Pancreas (tissue), 10 donors: ENCODE measurements at regions not wholly inside any gene's neighbourhood (a gene's known extent, or its start where the extent isn't known, plus 50 kb on each side); places are given as distances from the start of the nearest gene placed in this dataset.
A peak's percentile ranks its signal among the peaks of the same experiment; 100 is the strongest.

Experiments used
- ATAC-seq, 4 donors: fragments of 200-7000 bp; cut with Tn5 transposase; one replicate each; pipeline versions ENCODE4 v1.8.0 to v1.9.1; 2020; ENCODE audit warnings: mild to moderate bottlenecking in 4 of 4, moderate library complexity in 4 of 4
- DNase-seq, 6 donors: peaks; one replicate each; pipeline ENCODE4 v3.0.0-alpha.2; 2020
- FAIRE-seq: peaks from 2 replicates; lab custom pipeline; 2012; peaks lifted over from hg19 to GRCh38; lab: Jason Lieb, UNC
- H3K27ac ChIP-seq, 4 donors: fragments of 200-600 bp; sonication (generic); 1 replicate in 3 of 4; 2 replicates in 1 of 4; pipeline versions ENCODE4 v1.5.0 to v1.8.0; 2020
- H3K27me3 ChIP-seq, 4 donors: fragments of 200-600 bp; one replicate each; pipeline ENCODE4 v1.8.0; 2021
- H3K36me3 ChIP-seq, 3 donors: fragments of 200-600 bp; sonication (generic) in 1 of 3; one replicate each; pipeline versions ENCODE4 v1.5.0 to v1.8.0; 2020 to 2021
- H3K4me1 ChIP-seq, 3 donors: fragments of 200-600 bp; one replicate each; pipeline ENCODE4 v1.8.0; 2021
- H3K4me3 ChIP-seq, 4 donors: fragments of 200-600 bp; sonication (generic) in 2 of 4; one replicate each; pipeline versions ENCODE4 v1.5.0 to v1.8.0; 2020 to 2021
- H3K9me3 ChIP-seq, 4 donors: fragments of 200-600 bp; one replicate each; pipeline ENCODE4 v1.8.0; 2021
- WGBS, 2 donors: extraction: QIAGEN DNeasy Blood & Tissue Kit; methylation state at CpG; one replicate each; pipeline ENCODE4 v1.1.7; 2013; 5-methylcytosine and 5-hydroxymethylcytosine counted together
- intact Hi-C, 3 donors: fragments of 100-400 bp; cut with DNase I; formaldehyde crosslinking; loops; one replicate each; pipeline versions ENCODE4 v1.11.1 to v1.14.2; 2022
- TF ChIP-seq, protein P1 (sequence below), 4 donors: fragments of 200-600 bp; sonication (generic) in 3 of 4; IDR thresholded peaks; one replicate each; pipeline versions ENCODE4 v1.5.0 to v1.8.0; 2021; ENCODE audit warnings: antibody characterized with exemption in 4 of 4
- donor health status: healthy with polysubstance abuse.
- donor health status: DM: no; HTN: no; CAD: no; lungs with moderate emphysema.
- donor health status: DM: no; HTN: no; CAD: no.
- donor health status: control.
- donor health status: control.
- donor health status: Bipolar disorder and iron deficiency.
- donor health status: DM: yes; HTN: yes; CAD: no.
- donor health status: DM: no; HTN: no; CAD: no.
- donor health status: DM: no; HTN: no; CAD: no.
- donor health status: DM: yes; HTN: yes; CAD: no.

DNA sequence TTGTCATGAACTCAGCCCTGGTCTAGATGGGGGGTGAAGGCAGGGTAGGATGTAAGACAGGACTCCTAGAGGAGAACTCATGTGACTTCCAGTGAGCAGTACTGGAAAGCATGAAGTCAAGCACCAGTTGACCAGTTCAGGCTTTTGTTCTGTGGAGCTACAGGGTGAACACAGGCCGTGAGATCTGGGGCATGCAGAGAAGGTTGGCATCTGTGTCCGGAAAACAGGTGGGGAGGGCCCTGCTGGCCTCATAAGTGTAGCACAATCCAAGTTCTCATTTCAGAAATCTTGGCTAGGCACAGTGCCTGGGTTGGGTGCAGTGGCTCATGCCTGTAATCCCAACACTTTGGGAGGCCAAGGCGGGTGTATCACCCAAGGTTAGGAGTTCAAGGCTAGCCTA is 50.9 kb upstream of the SPATS2L start:
- WGBS, 2 donors: 49 to 51% methylated on average over 3 of the region's 3 CpGs
- no peak for ATAC-seq
- Histone ChIP-seq H3K27ac (no peak overlapping the region), H3K36me3 (no peaks in the 10 kb centered on the region), H3K4me3 (no peak overlapping the region), H3K4me1 (peaks cover 11 to 27% (median 21%) of the 10 kb centered on the region in 3 donors), H3K27me3 (no peaks in the 10 kb centered on the region), H3K9me3 (no peaks in the 10 kb centered on the region)
- TF ChIP-seq, protein P1, sequence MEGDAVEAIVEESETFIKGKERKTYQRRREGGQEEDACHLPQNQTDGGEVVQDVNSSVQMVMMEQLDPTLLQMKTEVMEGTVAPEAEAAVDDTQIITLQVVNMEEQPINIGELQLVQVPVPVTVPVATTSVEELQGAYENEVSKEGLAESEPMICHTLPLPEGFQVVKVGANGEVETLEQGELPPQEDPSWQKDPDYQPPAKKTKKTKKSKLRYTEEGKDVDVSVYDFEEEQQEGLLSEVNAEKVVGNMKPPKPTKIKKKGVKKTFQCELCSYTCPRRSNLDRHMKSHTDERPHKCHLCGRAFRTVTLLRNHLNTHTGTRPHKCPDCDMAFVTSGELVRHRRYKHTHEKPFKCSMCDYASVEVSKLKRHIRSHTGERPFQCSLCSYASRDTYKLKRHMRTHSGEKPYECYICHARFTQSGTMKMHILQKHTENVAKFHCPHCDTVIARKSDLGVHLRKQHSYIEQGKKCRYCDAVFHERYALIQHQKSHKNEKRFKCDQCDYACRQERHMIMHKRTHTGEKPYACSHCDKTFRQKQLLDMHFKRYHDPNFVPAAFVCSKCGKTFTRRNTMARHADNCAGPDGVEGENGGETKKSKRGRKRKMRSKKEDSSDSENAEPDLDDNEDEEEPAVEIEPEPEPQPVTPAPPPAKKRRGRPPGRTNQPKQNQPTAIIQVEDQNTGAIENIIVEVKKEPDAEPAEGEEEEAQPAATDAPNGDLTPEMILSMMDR (IDR thresholded peaks at IDR 0.05): no peak
- no peak for FAIRE-seq
- peak in 1 of 6 donors; percentile 16 for DNase-seq
- intact Hi-C loops: no loop called here
